Endothelial cell of umbilical vein (primary cell): ENCODE measurements at regions not wholly inside any gene's neighbourhood (a gene's known extent, or its start where the extent isn't known, plus 50 kb on each side); places are given as distances from the start of the nearest gene placed in this dataset.

Source experiments
- BruUV-seq: library from RNA; stranded (reverse); fragments of 400-500 nt; replicated peaks from 2 replicates; lab custom pipeline; 2021; lab: Mats Ljungman, UMichigan
- CTCF ChIA-PET: fragments of 300-600, 350-600 bp; sonication (Branson Sonifier 250); formaldehyde crosslinking; loops from one replicate; lab custom pipeline; 2021; ENCODE audit warnings: antibody characterized with exemption, inconsistent platforms; lab: Charles Lee
- POLR2A ChIA-PET: fragments of 300-600, 350-600 bp; sonication (Branson Sonifier 250); formaldehyde crosslinking; loops from one replicate; lab custom pipeline; 2021; ENCODE audit warnings: antibody characterized with exemption, inconsistent platforms; lab: Charles Lee
- DNase-seq: peaks from one replicate; pipeline ENCODE4 v3.0.0-alpha.2; 2011; ENCODE audit warnings: low read depth, low spot score
- FAIRE-seq: peaks from 2 replicates; lab custom pipeline; 2011; peaks lifted over from hg19 to GRCh38; lab: Jason Lieb, UNC
- H2AFZ ChIP-seq: 2 replicates; pipeline ENCODE4 v1.6.0; 2012; ENCODE audit warnings: low read depth, low read length, control low read depth, inconsistent platforms
- H3K27ac ChIP-seq: 2 replicates; pipeline ENCODE4 v1.5.1; 2011; ENCODE audit warnings: low read depth, mild to moderate bottlenecking, control low read depth, low read length, moderate library complexity; ENCODE audit not compliant: insufficient read depth
- H3K27me3 ChIP-seq, 2 experiments: 2 replicates each; pipeline versions ENCODE4 v1.6.0 to v1.6.1; 2011; ENCODE audit warnings: low read length in 2 of 2, mixed read lengths in 1 of 2; ENCODE audit not compliant: control insufficient read depth in 2 of 2, insufficient read depth in 2 of 2
- H3K36me3 ChIP-seq, 2 experiments: 2 replicates in 1 of 2; 3 replicates in 1 of 2; pipeline ENCODE4 v1.5.1; 2011; ENCODE audit warnings: low read length in 2 of 2, mild to moderate bottlenecking in 1 of 2, moderate library complexity in 1 of 2; ENCODE audit not compliant: control insufficient read depth in 2 of 2, insufficient read depth in 2 of 2; ENCODE audit errors: extremely low read depth in 1 of 2
- H3K4me1 ChIP-seq: 3 replicates; pipeline ENCODE4 v1.5.1; 2011; ENCODE audit warnings: mild to moderate bottlenecking, low read length; ENCODE audit not compliant: control insufficient read depth, insufficient read depth; ENCODE audit errors: extremely low read depth
- H3K4me2 ChIP-seq: 2 replicates; pipeline ENCODE4 v1.6.1; 2011; ENCODE audit warnings: low read length, control low read depth, mixed read lengths; ENCODE audit not compliant: insufficient read depth
- H3K4me3 ChIP-seq, 3 experiments: fragments of 200-600 bp in 1 of 3; sonication (generic), shearing (Covaris generic) in 1 of 3; replicated peaks in 1 of 3; 2 replicates each; pipeline ENCODE4 v1.5.1; 2011 to 2016; ENCODE audit warnings: control low read depth in 3 of 3, low read length in 3 of 3, mild to moderate bottlenecking in 2 of 3, inconsistent platforms in 1 of 3, low read depth in 1 of 3, moderate library complexity in 1 of 3; ENCODE audit not compliant: insufficient read depth in 1 of 3
- H3K79me2 ChIP-seq: 2 replicates; pipeline ENCODE4 v1.6.0; 2012; ENCODE audit warnings: low read length, inconsistent platforms; ENCODE audit not compliant: control insufficient read depth, insufficient read depth
- H3K9ac ChIP-seq: replicated peaks from 2 replicates; pipeline ENCODE3; 2011; ENCODE audit warnings: low read length, control low read depth; ENCODE audit not compliant: insufficient read depth; ENCODE audit errors: extremely low read depth
- H3K9me1 ChIP-seq: replicated peaks from 3 replicates; pipeline ENCODE4 v1.6.0; 2011; ENCODE audit warnings: mild to moderate bottlenecking, low read length; ENCODE audit not compliant: control insufficient read depth, insufficient read depth; ENCODE audit errors: extremely low read depth
- H3K9me3 ChIP-seq: replicated peaks from 2 replicates; pipeline ENCODE4 v1.5.1; 2012; ENCODE audit warnings: low read length, inconsistent platforms; ENCODE audit not compliant: control insufficient read depth, insufficient read depth
- H4K20me1 ChIP-seq: replicated peaks from 2 replicates; pipeline ENCODE3; 2011; ENCODE audit warnings: mild to moderate bottlenecking, low read length; ENCODE audit not compliant: control insufficient read depth, insufficient read depth; ENCODE audit errors: extremely low read depth
- EZH2 ChIP-seq: IDR thresholded peaks from 2 replicates; pipeline ENCODE4 v1.6.1; 2012; ENCODE audit warnings: borderline replicate concordance, low read depth, mild to moderate bottlenecking, moderate library complexity, low read length, inconsistent platforms; ENCODE audit not compliant: severe bottlenecking
- FOS ChIP-seq: IDR thresholded peaks from 2 replicates; pipeline ENCODE4 v1.6.1; 2011; ENCODE audit warnings: mild to moderate bottlenecking, low read length, moderate library complexity, borderline replicate concordance; ENCODE audit not compliant: insufficient read depth
- GATA2 ChIP-seq: IDR thresholded peaks from 2 replicates; pipeline ENCODE4 v1.7.0; 2011; ENCODE audit warnings: low read depth, mild to moderate bottlenecking, moderate library complexity, mixed read lengths, low read length; ENCODE audit not compliant: insufficient read length, insufficient read depth
- JUN ChIP-seq: IDR thresholded peaks from 2 replicates; pipeline ENCODE4 v1.6.1; 2011; ENCODE audit warnings: borderline replicate concordance, low read depth; ENCODE audit not compliant: insufficient read length, insufficient read depth
- MYC ChIP-seq: IDR thresholded peaks from one replicate; pipeline ENCODE4 v1.6.1; 2011; ENCODE audit warnings: mild to moderate bottlenecking, low read depth, low read length
- POLR2A ChIP-seq: IDR thresholded peaks from 2 replicates; pipeline ENCODE4 v1.6.1; 2012; ENCODE audit warnings: low read depth, mild to moderate bottlenecking, control low read depth, low read length
- POLR2AphosphoS5 ChIP-seq: IDR thresholded peaks from 2 replicates; pipeline ENCODE4 v1.6.1; 2012; ENCODE audit warnings: low read depth, mild to moderate bottlenecking, control low read depth, low read length, moderate library complexity; ENCODE audit not compliant: insufficient read depth
- dilution Hi-C: fragments of 300-500 bp; cut with MboI; formaldehyde crosslinking; loops from one replicate; pipeline ENCODE4 v1.15.0; 2019; ENCODE audit warnings: low sequenced_read_pairs; ENCODE audit not compliant: extremely low pct_ligation_motif_present
- intact Hi-C: fragments of 100-400 bp; cut with micrococcal nuclease; formaldehyde crosslinking; loops from one replicate; pipeline ENCODE4 v1.10.0; 2022
- TF ChIP-seq, protein P1 (sequence below), 2 donors: IDR thresholded peaks; 1 replicate in 1 of 2; 2 replicates in 1 of 2; pipeline ENCODE4 v1.5.1; 2011; ENCODE audit warnings: low read length in 2 of 2, mild to moderate bottlenecking in 2 of 2, moderate library complexity in 2 of 2, control low read depth in 1 of 2, inconsistent platforms in 1 of 2, low read depth in 1 of 2; ENCODE audit not compliant: insufficient read depth in 1 of 2; ENCODE audit errors: extremely low read depth in 1 of 2
- TF ChIP-seq, protein P2 (sequence below): IDR thresholded peaks from 2 replicates; pipeline ENCODE4 v1.6.1; 2011; ENCODE audit not compliant: insufficient read depth, insufficient read length

DNA sequence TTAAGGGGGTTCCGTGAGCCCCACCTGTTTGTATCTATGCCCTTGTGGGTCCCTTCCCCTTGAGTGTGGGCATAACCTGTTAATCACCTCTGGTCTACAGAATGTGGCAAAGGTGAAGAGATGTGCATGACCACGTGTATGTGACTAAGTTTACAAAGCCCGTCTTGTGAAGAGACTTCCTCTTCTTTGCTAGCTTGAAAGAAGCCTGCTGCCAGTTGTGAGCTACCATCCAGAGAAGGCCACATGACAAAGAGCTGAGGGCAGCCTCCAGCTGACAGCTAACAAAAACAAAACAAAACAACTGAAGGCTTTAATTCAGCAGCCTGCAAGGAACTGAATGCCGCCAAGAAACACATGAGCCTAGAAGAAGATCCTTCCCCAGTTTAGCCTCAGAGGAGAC is 112.0 kb downstream of the AXIN2 start:
- TF ChIP-seq FOS (no peak), GATA2 (no peak), MYC (no peak), POLR2AphosphoS5 (no peak), JUN (no peak), EZH2 (no peak), POLR2A (no peak)
- TF ChIP-seq, protein P1, sequence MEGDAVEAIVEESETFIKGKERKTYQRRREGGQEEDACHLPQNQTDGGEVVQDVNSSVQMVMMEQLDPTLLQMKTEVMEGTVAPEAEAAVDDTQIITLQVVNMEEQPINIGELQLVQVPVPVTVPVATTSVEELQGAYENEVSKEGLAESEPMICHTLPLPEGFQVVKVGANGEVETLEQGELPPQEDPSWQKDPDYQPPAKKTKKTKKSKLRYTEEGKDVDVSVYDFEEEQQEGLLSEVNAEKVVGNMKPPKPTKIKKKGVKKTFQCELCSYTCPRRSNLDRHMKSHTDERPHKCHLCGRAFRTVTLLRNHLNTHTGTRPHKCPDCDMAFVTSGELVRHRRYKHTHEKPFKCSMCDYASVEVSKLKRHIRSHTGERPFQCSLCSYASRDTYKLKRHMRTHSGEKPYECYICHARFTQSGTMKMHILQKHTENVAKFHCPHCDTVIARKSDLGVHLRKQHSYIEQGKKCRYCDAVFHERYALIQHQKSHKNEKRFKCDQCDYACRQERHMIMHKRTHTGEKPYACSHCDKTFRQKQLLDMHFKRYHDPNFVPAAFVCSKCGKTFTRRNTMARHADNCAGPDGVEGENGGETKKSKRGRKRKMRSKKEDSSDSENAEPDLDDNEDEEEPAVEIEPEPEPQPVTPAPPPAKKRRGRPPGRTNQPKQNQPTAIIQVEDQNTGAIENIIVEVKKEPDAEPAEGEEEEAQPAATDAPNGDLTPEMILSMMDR (IDR thresholded peaks at IDR 0.05; ENCODE audit: extremely low read depth in 1 of 2, insufficient read depth in 1 of 2, low read depth in 1 of 2, low read length in 2 of 2) = no peak
- TF ChIP-seq, protein P2, sequence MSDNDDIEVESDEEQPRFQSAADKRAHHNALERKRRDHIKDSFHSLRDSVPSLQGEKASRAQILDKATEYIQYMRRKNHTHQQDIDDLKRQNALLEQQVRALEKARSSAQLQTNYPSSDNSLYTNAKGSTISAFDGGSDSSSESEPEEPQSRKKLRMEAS = no peak
- Histone ChIP-seq H3K27ac (no peak overlapping the region), H3K9ac (no peak overlapping the region), H3K9me3 (no peaks in the 10 kb centered on the region), H3K79me2 (no peaks in the 10 kb centered on the region), H2AFZ (no peak overlapping the region), H4K20me1 (no peaks in the 10 kb centered on the region), H3K4me3 (no peak overlapping the region), H3K4me1 (no peaks in the 10 kb centered on the region), H3K9me1 (no peaks in the 10 kb centered on the region), H3K4me2 (no peak overlapping the region), H3K36me3 (no peaks in the 10 kb centered on the region), H3K27me3 (peaks cover 4 to 9% of the 10 kb centered on the region in 2 experiments)
- intact Hi-C loops = no loop called here
- FAIRE-seq (no peak), DNase-seq (no peak)
- BruUV-seq = no TSS peak
- dilution Hi-C loops = no loop called here
- POLR2A ChIA-PET = no interaction called here
- CTCF ChIA-PET = no interaction called here
